Left lung (tissue), 4 donors: ENCODE measurements at regions not wholly inside any gene's neighbourhood (a gene's known extent, or its start where the extent isn't known, plus 50 kb on each side); places are given as distances from the start of the nearest gene placed in this dataset.

Experiments
- ATAC-seq: fragments of 200-7000 bp; cut with Tn5 transposase; one replicate; pipeline ENCODE4 v1.9.1; 2020; ENCODE audit warnings: moderate library complexity
- DNase-seq, 4 donors: peaks; one replicate each; pipeline ENCODE4 v3.0.0-alpha.2; 2013 to 2020
- H3K27ac ChIP-seq, 2 donors: fragments of 200-600 bp; sonication (generic) in 1 of 2; one replicate each; pipeline versions ENCODE4 v1.5.0 to v1.8.0; 2020 to 2021
- H3K27me3 ChIP-seq, 2 donors: fragments of 200-600 bp; sonication (generic) in 1 of 2; one replicate each; pipeline versions ENCODE4 v1.5.0 to v1.8.0; 2020 to 2021
- H3K36me3 ChIP-seq, 2 donors: fragments of 200-600 bp; sonication (generic) in 1 of 2; one replicate each; pipeline versions ENCODE4 v1.5.0 to v1.8.0; 2020 to 2021
- H3K4me1 ChIP-seq, 2 donors: fragments of 200-600 bp; one replicate each; pipeline ENCODE4 v1.8.0; 2021
- H3K4me3 ChIP-seq, 2 donors: fragments of 200-600 bp; sonication (generic) in 1 of 2; one replicate each; pipeline versions ENCODE4 v1.5.0 to v1.8.0; 2020 to 2021; ENCODE audit warnings: mild to moderate bottlenecking in 1 of 2
- H3K9me3 ChIP-seq, 2 donors: fragments of 200-600 bp; sonication (generic) in 1 of 2; one replicate each; pipeline versions ENCODE4 v1.5.0 to v1.8.0; 2020 to 2021
- CTCF ChIP-seq, 2 donors: fragments of 200-600 bp; sonication (generic) in 1 of 2; IDR thresholded peaks; one replicate each; pipeline versions ENCODE4 v1.5.0 to v1.8.0; 2021; ENCODE audit warnings: antibody characterized with exemption in 2 of 2
- intact Hi-C, 2 donors: fragments of 100-400 bp; cut with DNase I; formaldehyde crosslinking; loops; one replicate each; pipeline versions ENCODE4 v1.11.2 to v1.14.2; 2022
- donor health status: DM: no; HTN: yes; CAD: no.
- donor health status: DM: no; HTN: no; CAD: no.

- H3K4me3 ChIP-seq, result no peak overlapping the region
- ATAC-seq, result no peak
- intact Hi-C loops, result no loop called here
- no peaks in the 10 kb centered on the region for H3K27me3 ChIP-seq
- DNase-seq, result no peak
- H3K4me1 ChIP-seq, result peaks cover 0 to 19% of the 10 kb centered on the region in 2 donors
- H3K36me3 ChIP-seq, result no peaks in the 10 kb centered on the region
- TF ChIP-seq CTCF (IDR thresholded peaks at IDR 0.05), result no peak
- H3K27ac ChIP-seq, result no peak overlapping the region
- H3K9me3 ChIP-seq, result no peaks in the 10 kb centered on the region
These were observed 88.4 kb downstream of the CCDC71L start for GRCh38 chr7:106572394-106573124.

- Histone ChIP-seq H3K4me3 (no peak overlapping the region), H3K36me3 (no peaks in the 10 kb centered on the region), H3K27ac (no peak overlapping the region), H3K27me3 (no peaks in the 10 kb centered on the region), H3K4me1 (peaks cover 0 to 19% of the 10 kb centered on the region in 2 donors), H3K9me3 (no peaks in the 10 kb centered on the region)
- DNase-seq (no peak), ATAC-seq (no peak)
- intact Hi-C loops, result no loop called here
- no peak for TF ChIP-seq CTCF (IDR thresholded peaks at IDR 0.05)
These were observed 89.4 kb downstream of the CCDC71L start for GRCh38 chr7:106571563-106571962.

- peaks cover 0 to 19% of the 10 kb centered on the region in 2 donors for H3K4me1 ChIP-seq
- H3K4me3 ChIP-seq, result no peak overlapping the region
- intact Hi-C loops, result no loop called here
- DNase-seq, result no peak
- H3K9me3 ChIP-seq, result no peaks in the 10 kb centered on the region
- no peak for ATAC-seq
- H3K27me3 ChIP-seq, result no peaks in the 10 kb centered on the region
- no peak for TF ChIP-seq CTCF (IDR thresholded peaks at IDR 0.05)
- no peak overlapping the region for H3K27ac ChIP-seq
- H3K36me3 ChIP-seq, result no peaks in the 10 kb centered on the region
These were observed 90.0 kb downstream of the CCDC71L start for GRCh38 chr7:106570948-106571418.

GRCh38 chr7:106570146-106570545, 90.8 kb downstream of the CCDC71L start:
- Histone ChIP-seq H3K27me3 (no peaks in the 10 kb centered on the region), H3K36me3 (no peaks in the 10 kb centered on the region), H3K9me3 (no peaks in the 10 kb centered on the region), H3K27ac (no peak overlapping the region), H3K4me1 (peaks cover 0 to 19% of the 10 kb centered on the region in 2 donors), H3K4me3 (no peak overlapping the region)
- TF ChIP-seq CTCF (IDR thresholded peaks at IDR 0.05), result no peak
- ATAC-seq (no peak), DNase-seq (no peak)
- intact Hi-C loops, result no loop called here

GRCh38 chr7:106569500-106569929, 91.4 kb downstream of the CCDC71L start:
- H3K27me3 ChIP-seq, result no peaks in the 10 kb centered on the region
- no peaks in the 10 kb centered on the region for H3K9me3 ChIP-seq
- peaks cover 0 to 19% of the 10 kb centered on the region in 2 donors for H3K4me1 ChIP-seq
- H3K4me3 ChIP-seq, result no peak overlapping the region
- intact Hi-C loops, result no loop called here
- no peaks in the 10 kb centered on the region for H3K36me3 ChIP-seq
- ATAC-seq (no peak), DNase-seq (peak in 1 of 4 donors; percentile 16)
- no peak for TF ChIP-seq CTCF (IDR thresholded peaks at IDR 0.05)
- no peak overlapping the region for H3K27ac ChIP-seq
